Coronary artery (tissue), 2 donors: ENCODE measurements at regions not wholly inside any gene's neighbourhood (a gene's known extent, or its start where the extent isn't known, plus 50 kb on each side); places are given as distances from the start of the nearest gene placed in this dataset.
A peak's percentile ranks its signal among the peaks of the same experiment; 100 is the strongest.

Experiments
- DNase-seq: peaks from one replicate; pipeline ENCODE4 v3.0.0-alpha.2; 2017; ENCODE audit warnings: low spot score
- H3K27ac ChIP-seq, 2 donors: fragments of 200-600 bp; sonication (generic); one replicate each; pipeline ENCODE4 v1.5.1; 2016 to 2019
- H3K4me3 ChIP-seq: fragments of 200-600 bp; sonication (generic); 2 replicates; pipeline ENCODE4 v1.5.1; 2016; ENCODE audit warnings: mild to moderate bottlenecking, moderate library complexity
- TF ChIP-seq, protein P1 (sequence below): fragments of 200-600 bp; sonication (generic); IDR thresholded peaks from one replicate; pipeline ENCODE4 v1.5.1; 2019; ENCODE audit warnings: antibody characterized with exemption

DNA sequence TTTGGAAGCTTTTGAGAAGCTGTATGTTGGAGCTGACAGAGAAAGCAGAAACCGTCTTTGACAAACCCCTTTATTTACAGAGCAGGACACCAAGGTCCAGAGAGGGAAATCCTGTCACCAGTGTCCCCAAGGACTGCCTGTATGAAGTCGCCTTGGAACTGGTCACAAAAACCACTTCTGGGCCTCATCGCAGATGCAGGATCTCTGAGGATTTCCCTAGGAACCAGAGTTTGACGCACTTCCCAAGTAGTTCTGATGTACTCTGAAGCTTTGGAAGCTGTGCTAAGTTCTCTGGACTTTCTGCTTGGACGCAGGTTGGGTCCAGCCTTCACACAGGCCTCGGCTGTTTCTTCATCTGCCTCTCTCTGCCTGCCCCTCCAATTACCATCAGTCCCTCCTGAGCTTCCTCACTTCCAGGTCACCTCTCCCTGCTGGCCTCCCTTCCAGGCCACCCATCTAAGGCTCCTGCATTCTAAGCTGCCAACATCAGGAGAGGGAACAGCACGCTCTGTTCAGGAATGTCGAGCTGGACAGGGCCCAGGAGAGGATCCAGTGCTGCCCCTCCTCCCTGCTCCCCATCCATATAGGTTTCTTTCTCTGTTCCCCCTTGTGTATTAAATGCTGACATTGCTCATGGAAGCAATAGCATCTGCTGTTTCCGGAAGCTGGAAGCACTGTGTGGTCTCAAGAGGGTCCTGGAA lies 270.8 kb downstream of the OPA1 start:
- TF ChIP-seq, protein P1, sequence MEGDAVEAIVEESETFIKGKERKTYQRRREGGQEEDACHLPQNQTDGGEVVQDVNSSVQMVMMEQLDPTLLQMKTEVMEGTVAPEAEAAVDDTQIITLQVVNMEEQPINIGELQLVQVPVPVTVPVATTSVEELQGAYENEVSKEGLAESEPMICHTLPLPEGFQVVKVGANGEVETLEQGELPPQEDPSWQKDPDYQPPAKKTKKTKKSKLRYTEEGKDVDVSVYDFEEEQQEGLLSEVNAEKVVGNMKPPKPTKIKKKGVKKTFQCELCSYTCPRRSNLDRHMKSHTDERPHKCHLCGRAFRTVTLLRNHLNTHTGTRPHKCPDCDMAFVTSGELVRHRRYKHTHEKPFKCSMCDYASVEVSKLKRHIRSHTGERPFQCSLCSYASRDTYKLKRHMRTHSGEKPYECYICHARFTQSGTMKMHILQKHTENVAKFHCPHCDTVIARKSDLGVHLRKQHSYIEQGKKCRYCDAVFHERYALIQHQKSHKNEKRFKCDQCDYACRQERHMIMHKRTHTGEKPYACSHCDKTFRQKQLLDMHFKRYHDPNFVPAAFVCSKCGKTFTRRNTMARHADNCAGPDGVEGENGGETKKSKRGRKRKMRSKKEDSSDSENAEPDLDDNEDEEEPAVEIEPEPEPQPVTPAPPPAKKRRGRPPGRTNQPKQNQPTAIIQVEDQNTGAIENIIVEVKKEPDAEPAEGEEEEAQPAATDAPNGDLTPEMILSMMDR, result no peak
- Histone ChIP-seq H3K27ac (no peak overlapping the region), H3K4me3 (no peak overlapping the region)
- no peak for DNase-seq

DNA sequence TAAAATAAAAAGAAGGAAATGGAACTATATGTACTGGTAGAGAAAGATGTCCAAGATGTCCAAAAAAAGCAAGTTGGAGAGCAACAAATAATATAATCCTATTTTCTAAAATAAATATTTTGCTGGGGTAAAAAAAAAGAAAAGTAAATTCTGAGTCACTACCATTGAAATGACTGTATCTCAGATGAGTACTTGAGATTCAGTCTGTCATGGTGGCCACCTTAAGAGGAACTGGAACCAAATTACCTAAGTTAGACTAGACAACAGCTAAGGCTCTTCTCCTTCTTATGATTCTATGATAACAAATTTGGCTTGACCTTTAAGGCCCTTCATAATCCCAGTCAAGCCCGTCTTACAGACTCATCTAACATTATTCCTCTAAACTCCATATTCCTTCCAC lies 270.6 kb upstream of the HES1 start:
- no peak overlapping the region for H3K27ac ChIP-seq
- TF ChIP-seq, protein P1, result no peak
- H3K4me3 ChIP-seq, result no peak overlapping the region
- DNase-seq, result no peak

DNA sequence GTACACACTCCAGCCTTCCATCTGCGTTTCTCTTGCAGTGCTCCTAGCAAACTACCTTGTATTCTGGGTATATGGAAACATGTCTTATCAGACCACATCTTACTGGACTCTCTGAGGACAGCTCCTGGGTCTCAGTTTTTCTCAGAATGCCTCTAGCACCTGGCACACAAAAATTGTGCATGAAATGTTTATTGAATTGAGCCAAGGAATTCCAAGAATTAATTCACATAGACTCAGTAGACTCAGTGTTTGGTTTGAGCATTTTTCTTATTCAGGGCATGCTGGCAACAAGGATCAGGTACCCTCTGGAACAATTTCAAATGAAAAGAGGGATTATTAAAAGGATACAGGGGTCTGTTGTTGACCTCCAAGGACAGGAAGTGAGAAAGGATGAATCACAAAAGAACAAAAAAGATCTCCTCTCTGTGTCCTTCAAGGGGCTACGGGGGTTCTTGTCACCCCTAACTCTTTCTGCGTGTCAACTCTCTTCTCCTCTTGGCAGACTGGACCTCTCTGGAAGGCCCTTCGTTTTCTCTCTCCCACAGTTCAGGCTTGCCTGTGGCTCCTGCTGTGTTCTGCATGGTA lies 270.0 kb upstream of the HES1 start:
- H3K27ac ChIP-seq, result no peak overlapping the region
- no peak for DNase-seq
- TF ChIP-seq, protein P1, result no peak

DNA sequence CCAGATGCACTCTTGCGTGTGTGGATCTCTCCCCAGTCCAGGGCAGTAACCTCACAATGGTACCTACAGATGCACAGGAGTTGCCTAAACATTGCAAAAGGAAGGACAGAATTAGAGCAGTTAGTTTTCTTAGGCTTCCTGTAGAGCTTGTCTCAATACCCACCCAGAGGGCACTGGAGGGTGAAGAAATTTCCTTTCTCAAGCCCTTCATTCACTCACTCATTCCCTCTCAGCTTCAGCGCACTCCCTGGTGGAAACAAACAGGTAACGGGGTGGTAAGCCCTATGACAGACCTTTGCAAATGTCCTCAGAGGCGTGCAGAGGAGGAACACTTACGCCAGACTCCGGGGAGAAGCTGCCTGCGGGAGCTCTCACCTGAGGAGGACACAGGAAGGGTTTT lies 267.4 kb upstream of the HES1 start:
- DNase-seq, result no peak
- Histone ChIP-seq H3K27ac (no peak overlapping the region), H3K4me3 (no peak overlapping the region)
- TF ChIP-seq, protein P1, result no peak

More for the DNA sequence above, 270.0 kb upstream of the HES1 start:
- H3K4me3 ChIP-seq, result no peak overlapping the region

DNA sequence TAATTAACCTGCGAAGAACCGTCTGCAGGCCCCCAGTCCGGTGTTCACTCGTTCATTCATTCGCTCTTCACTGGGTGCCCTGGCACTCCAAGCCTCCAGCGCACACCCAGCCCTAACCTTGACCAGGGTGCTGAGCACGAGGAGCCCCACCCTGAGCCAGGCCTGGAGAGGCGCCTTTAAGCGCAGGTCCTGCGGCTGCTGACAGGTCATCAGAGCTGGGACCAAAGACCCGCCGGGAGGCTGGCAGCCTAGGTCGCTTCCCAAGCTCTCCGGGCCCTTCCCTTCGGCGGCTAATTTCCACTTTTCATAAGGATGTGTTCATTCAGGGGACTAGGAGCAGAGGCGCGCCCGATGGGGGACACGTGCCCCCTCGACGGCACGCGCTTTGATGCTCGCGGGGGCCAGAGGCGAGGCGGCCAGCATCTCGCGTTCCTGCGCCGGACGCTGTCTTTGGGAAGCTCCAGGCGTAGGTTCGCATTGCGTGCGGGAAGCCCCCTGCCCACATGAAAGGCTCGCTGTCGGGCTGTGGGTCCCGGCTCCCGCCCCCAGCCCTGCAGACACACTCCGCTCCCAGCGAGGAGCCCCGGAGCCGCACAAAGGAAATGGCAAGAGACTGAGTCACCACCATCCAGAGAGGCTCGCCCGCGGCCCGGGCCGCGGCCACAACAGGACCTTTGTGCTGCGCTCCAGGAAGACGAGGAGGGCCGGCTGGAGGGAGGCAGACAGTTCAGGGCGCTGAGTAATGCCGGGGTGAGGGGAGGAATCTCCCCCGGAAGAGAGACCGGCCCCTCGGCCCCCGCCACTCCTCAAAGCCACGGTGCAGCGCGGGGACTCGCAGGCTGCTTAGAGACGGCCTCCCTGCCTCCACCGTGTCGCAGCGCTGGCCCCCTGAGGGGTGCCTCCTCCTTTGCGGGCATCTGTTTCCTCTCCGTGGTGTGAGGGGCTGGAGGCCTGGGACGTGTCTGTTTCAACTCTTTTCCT lies 266.4 kb upstream of the HES1 start:
- peak overlapping the region in 1 of 2 donors; percentile 2 for H3K27ac ChIP-seq
- DNase-seq, result no peak
- H3K4me3 ChIP-seq, result peak overlapping the region; percentile 43
- TF ChIP-seq, protein P1, result no peak

DNA sequence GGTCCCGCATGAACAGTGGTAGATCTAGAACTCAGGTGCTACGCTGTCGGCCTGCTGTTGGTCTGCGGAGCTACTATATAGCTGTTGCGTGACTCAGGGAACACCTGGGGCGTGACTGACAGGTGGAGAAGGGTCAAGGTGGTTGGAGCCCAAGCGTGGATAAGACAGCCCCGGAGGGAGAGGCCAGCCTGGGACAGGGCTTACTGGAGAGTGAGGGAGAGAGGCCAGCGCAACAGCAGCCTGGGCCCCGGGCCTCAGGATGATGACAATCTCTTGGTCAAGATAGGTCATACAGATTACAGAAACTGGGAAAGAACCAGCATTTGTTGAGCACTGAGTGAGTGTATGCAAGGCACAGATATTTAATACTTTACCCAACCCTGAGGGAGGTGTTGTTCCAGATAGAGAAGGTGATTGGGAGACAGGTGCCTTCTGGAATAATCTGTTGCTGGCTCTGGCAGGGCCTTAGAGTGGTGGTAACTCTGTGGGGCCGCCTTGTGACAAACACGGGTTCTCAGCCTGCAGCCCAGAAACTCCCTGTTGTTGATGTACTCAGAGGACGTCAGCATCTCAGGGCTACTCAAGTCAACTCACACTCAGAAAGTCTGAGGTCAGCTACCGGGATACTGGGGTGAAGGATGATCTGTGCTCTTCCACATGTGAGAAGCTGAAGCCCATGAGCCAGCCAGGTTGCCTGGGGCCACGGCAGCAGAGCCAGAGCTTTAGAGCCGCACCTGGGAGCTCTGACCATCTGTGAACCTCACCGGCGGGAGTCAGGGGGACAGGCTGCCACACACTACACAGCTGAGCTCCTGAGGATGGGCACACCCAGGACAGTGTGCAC lies 265.4 kb upstream of the HES1 start:
- Histone ChIP-seq H3K27ac (no peak overlapping the region), H3K4me3 (no peak overlapping the region)
- no peak for DNase-seq
- TF ChIP-seq, protein P1, result no peak
